ENCODE measurements at regions not wholly inside any gene's neighbourhood (a gene's known extent, or its start where the extent isn't known, plus 50 kb on each side); places are given as distances from the start of the nearest gene placed in this dataset.

DNA sequence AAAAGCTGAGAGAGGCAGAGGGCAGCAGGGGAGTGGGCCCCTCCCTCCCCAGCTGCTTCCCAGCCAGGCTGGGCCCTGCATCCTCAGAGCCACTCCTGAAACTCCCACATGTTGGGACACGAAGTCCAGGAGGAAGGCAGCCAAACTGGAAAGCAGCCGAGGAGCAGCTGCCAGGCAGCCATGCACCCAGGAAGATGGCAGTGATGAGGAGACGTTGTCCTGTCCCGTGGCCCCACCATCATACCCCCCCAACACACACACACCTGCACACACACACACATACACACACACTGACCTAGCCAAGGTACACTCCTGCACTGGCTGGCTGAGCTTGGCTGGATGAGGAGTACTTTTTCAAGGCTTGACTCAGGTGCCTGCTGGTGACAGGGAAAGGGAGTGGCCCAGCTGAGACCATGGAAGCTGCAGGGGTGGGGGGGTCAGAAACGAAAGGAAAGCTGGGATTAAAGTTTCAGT is 106.0 kb downstream of the CYP26B1 start:
- no peak for TF ChIP-seq YY1 (IDR thresholded peaks at IDR 0.05; ENCODE audit: low read depth)
- TF ChIP-seq, protein P1, sequence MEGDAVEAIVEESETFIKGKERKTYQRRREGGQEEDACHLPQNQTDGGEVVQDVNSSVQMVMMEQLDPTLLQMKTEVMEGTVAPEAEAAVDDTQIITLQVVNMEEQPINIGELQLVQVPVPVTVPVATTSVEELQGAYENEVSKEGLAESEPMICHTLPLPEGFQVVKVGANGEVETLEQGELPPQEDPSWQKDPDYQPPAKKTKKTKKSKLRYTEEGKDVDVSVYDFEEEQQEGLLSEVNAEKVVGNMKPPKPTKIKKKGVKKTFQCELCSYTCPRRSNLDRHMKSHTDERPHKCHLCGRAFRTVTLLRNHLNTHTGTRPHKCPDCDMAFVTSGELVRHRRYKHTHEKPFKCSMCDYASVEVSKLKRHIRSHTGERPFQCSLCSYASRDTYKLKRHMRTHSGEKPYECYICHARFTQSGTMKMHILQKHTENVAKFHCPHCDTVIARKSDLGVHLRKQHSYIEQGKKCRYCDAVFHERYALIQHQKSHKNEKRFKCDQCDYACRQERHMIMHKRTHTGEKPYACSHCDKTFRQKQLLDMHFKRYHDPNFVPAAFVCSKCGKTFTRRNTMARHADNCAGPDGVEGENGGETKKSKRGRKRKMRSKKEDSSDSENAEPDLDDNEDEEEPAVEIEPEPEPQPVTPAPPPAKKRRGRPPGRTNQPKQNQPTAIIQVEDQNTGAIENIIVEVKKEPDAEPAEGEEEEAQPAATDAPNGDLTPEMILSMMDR (IDR thresholded peaks at IDR 0.05), result no peak
- TF ChIP-seq, protein P2, sequence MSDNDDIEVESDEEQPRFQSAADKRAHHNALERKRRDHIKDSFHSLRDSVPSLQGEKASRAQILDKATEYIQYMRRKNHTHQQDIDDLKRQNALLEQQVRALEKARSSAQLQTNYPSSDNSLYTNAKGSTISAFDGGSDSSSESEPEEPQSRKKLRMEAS (IDR thresholded peaks at IDR 0.05; ENCODE audit: low read depth), result no peak
- TF ChIP-seq TAF1 (IDR thresholded peaks at IDR 0.05; ENCODE audit: borderline replicate concordance, low read depth, low read length), result no peak
- TF ChIP-seq TEAD4 (IDR thresholded peaks at IDR 0.05; ENCODE audit: borderline replicate concordance, insufficient read depth), result no peak
- TF ChIP-seq POLR2AphosphoS5 (IDR thresholded peaks at IDR 0.05; ENCODE audit: low read depth, low read length), result no peak
- TF ChIP-seq, protein P3, sequence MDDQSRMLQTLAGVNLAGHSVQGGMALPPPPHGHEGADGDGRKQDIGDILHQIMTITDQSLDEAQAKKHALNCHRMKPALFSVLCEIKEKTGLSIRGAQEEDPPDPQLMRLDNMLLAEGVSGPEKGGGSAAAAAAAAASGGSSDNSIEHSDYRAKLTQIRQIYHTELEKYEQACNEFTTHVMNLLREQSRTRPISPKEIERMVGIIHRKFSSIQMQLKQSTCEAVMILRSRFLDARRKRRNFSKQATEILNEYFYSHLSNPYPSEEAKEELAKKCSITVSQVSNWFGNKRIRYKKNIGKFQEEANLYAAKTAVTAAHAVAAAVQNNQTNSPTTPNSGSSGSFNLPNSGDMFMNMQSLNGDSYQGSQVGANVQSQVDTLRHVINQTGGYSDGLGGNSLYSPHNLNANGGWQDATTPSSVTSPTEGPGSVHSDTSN (IDR thresholded peaks at IDR 0.05), result no peak
- TF ChIP-seq MXI1 (IDR thresholded peaks at IDR 0.05; ENCODE audit: low read depth, low read length), result no peak
- no peak for TF ChIP-seq NRF1 (IDR thresholded peaks at IDR 0.05; ENCODE audit: low read depth, low read length)
- TF ChIP-seq, protein P4, sequence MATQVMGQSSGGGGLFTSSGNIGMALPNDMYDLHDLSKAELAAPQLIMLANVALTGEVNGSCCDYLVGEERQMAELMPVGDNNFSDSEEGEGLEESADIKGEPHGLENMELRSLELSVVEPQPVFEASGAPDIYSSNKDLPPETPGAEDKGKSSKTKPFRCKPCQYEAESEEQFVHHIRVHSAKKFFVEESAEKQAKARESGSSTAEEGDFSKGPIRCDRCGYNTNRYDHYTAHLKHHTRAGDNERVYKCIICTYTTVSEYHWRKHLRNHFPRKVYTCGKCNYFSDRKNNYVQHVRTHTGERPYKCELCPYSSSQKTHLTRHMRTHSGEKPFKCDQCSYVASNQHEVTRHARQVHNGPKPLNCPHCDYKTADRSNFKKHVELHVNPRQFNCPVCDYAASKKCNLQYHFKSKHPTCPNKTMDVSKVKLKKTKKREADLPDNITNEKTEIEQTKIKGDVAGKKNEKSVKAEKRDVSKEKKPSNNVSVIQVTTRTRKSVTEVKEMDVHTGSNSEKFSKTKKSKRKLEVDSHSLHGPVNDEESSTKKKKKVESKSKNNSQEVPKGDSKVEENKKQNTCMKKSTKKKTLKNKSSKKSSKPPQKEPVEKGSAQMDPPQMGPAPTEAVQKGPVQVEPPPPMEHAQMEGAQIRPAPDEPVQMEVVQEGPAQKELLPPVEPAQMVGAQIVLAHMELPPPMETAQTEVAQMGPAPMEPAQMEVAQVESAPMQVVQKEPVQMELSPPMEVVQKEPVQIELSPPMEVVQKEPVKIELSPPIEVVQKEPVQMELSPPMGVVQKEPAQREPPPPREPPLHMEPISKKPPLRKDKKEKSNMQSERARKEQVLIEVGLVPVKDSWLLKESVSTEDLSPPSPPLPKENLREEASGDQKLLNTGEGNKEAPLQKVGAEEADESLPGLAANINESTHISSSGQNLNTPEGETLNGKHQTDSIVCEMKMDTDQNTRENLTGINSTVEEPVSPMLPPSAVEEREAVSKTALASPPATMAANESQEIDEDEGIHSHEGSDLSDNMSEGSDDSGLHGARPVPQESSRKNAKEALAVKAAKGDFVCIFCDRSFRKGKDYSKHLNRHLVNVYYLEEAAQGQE (IDR thresholded peaks at IDR 0.05; ENCODE audit: low read depth, low read length), result no peak
- no peak for TF ChIP-seq CHD2 (IDR thresholded peaks at IDR 0.05; ENCODE audit: low read length, partially characterized antibody)
- no peak for TF ChIP-seq JUND (IDR thresholded peaks at IDR 0.05)
- no peak for TF ChIP-seq RAD21 (IDR thresholded peaks at IDR 0.05; ENCODE audit: low read length)
- no peak for TF ChIP-seq EP300 (IDR thresholded peaks at IDR 0.05; ENCODE audit: borderline replicate concordance in 1 of 2, low read depth in 1 of 2, low read length in 1 of 2)

All from SK-N-SH (cell line).